Psoas muscle (tissue), 7 donors: ENCODE measurements at regions not wholly inside any gene's neighbourhood (a gene's known extent, or its start where the extent isn't known, plus 50 kb on each side); places are given as distances from the start of the nearest gene placed in this dataset.

Experiments
- ATAC-seq, 4 donors: fragments of 200-7000 bp; cut with Tn5 transposase; one replicate each; pipeline ENCODE4 v1.9.1; 2020; ENCODE audit warnings: moderate library complexity in 3 of 4, mild to moderate bottlenecking in 2 of 4
- DNase-seq, 2 donors: peaks; one replicate each; pipeline ENCODE4 v3.0.0-alpha.2; 2020
- H3K27ac ChIP-seq: fragments of 200-600 bp; one replicate; pipeline ENCODE4 v1.8.0; 2022
- H3K27me3 ChIP-seq, 3 donors: fragments of 200-600 bp in 1 of 3; one replicate each; pipeline versions ENCODE4 v1.6.1 to v1.8.0; 2013 to 2022; ENCODE audit warnings: low read length in 2 of 3, mild to moderate bottlenecking in 2 of 3, moderate library complexity in 1 of 3; ENCODE audit not compliant: insufficient read depth in 3 of 3
- H3K36me3 ChIP-seq, 2 donors: fragments of 200-600 bp in 1 of 2; one replicate each; pipeline versions ENCODE4 v1.6.1 to v1.8.0; 2013 to 2022; ENCODE audit warnings: low read depth in 1 of 2, mild to moderate bottlenecking in 1 of 2, moderate library complexity in 1 of 2; ENCODE audit not compliant: insufficient read depth in 1 of 2
- H3K4me1 ChIP-seq: fragments of 200-600 bp; one replicate; pipeline ENCODE4 v1.8.0; 2022
- H3K4me3 ChIP-seq: fragments of 200-600 bp; one replicate; pipeline ENCODE4 v1.8.0; 2022; ENCODE audit warnings: mild to moderate bottlenecking
- H3K9me3 ChIP-seq: fragments of 200-600 bp; one replicate; pipeline ENCODE4 v1.8.0; 2022
- WGBS, 3 donors: extraction: QIAGEN DNeasy Blood & Tissue Kit; methylation state at CpG; one replicate each; pipeline versions ENCODE4 v1.1.6 to v1.1.7; 2013; 5-methylcytosine and 5-hydroxymethylcytosine counted together
- intact Hi-C, 2 donors: fragments of 100-400 bp; cut with DNase I; formaldehyde crosslinking; loops; one replicate each; pipeline versions ENCODE4 v1.11.0 to v1.14.2; 2022
- TF ChIP-seq, protein P1 (sequence below): fragments of 200-600 bp; IDR thresholded peaks from one replicate; pipeline ENCODE4 v1.8.0; 2022; ENCODE audit warnings: antibody characterized with exemption
- donor health status: healthy with polysubstance abuse.
- donor health status: DM: no; HTN: no; CAD: no; lungs with moderate emphysema.
- donor health status: Bipolar disorder and iron deficiency.
- donor health status: healthy.
- donor health status: DM: yes; HTN: yes; CAD: no.
- donor health status: DM: no; HTN: no; CAD: no.
- donor health status: DM: yes; HTN: yes; CAD: no.

DNA sequence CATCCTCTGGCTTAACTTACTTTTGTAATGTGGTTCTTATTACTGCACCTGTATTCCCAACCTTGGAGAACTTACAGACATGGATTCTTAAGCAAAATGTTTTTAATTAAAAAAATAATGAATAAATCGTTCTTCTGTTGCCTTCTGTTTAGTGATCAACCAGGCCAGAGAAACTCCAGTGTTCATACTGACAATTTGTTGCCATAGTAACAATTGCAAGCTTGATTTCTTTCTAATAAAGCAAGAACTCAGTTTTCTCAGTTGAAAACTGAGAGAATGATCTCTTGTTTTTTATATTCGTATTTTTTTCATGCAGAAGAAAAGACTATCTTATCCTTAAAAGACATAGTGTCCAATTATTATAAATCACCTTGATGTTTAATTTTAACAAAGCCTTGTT lies 106.5 kb upstream of the LMNTD1 start:
- Histone ChIP-seq H3K36me3 (no peaks in the 10 kb centered on the region), H3K9me3 (no peaks in the 10 kb centered on the region), H3K4me1 (no peaks in the 10 kb centered on the region), H3K27ac (no peak overlapping the region), H3K4me3 (no peak overlapping the region), H3K27me3 (no peaks in the 10 kb centered on the region)
- TF ChIP-seq, protein P1, sequence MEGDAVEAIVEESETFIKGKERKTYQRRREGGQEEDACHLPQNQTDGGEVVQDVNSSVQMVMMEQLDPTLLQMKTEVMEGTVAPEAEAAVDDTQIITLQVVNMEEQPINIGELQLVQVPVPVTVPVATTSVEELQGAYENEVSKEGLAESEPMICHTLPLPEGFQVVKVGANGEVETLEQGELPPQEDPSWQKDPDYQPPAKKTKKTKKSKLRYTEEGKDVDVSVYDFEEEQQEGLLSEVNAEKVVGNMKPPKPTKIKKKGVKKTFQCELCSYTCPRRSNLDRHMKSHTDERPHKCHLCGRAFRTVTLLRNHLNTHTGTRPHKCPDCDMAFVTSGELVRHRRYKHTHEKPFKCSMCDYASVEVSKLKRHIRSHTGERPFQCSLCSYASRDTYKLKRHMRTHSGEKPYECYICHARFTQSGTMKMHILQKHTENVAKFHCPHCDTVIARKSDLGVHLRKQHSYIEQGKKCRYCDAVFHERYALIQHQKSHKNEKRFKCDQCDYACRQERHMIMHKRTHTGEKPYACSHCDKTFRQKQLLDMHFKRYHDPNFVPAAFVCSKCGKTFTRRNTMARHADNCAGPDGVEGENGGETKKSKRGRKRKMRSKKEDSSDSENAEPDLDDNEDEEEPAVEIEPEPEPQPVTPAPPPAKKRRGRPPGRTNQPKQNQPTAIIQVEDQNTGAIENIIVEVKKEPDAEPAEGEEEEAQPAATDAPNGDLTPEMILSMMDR = no peak
- no peak for ATAC-seq
- intact Hi-C loops = no loop called here
- no peak for DNase-seq
- WGBS, 3 donors = 40 to 65% (median 52%) methylated on average over 2 of the region's 2 CpGs

DNA sequence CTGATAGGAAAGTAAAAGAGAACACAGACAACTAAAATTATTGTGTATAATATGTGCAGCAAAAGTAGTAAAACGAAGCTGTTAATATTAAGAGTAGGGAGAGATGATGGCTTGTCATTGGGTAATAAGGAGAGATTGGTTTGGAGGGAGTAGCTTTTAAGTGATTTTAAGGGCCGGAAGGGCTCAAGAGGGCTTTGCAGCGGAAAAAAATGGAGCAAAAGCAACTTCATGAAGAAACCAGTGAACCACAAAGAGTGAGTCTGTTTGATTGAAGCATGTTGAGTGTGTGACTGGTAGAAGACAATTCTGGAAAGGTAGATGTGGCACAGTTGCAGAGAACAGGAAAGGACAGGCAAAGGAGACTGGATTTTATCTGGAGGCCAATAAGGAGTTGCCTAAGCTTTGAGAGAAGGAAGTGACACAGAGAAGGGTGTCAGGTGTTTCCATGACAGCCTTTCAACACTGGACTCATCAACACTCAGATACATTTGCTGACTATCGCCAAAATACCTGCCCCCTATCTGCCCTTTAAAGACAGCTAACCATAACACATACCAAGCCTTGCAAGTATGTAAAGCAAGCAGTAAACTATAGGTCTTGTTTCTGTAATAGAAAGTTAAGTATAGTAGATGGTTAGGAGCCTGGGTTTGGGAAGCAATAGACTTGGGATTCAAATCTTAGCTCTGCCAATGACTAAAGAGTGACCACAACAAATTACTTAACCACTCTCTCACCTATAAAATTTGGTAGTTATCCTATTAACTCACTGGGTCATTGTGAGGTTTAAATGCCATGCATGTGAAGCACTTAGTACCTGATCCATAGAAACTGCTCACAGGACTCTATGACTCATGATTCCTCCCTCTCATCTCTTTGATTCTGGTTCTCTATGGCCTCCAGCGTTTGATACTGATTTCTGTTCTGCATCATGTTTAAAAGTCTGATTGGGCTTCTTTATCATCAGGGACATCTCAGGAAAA lies 117.3 kb upstream of the LMNTD1 start:
- Histone ChIP-seq H3K4me1 (no peaks in the 10 kb centered on the region), H3K27me3 (peaks cover 0 to 8% (median 0%) of the 10 kb centered on the region in 3 donors), H3K9me3 (no peaks in the 10 kb centered on the region), H3K27ac (no peak overlapping the region), H3K36me3 (no peaks in the 10 kb centered on the region), H3K4me3 (no peak overlapping the region)
- DNase-seq (no peak), ATAC-seq (no peak)
- intact Hi-C loops = no loop called here
- 89 to 90% (median 89%) methylated on average over 5 of the region's 5 CpGs for WGBS, 3 donors
- TF ChIP-seq, protein P1 = no peak

DNA sequence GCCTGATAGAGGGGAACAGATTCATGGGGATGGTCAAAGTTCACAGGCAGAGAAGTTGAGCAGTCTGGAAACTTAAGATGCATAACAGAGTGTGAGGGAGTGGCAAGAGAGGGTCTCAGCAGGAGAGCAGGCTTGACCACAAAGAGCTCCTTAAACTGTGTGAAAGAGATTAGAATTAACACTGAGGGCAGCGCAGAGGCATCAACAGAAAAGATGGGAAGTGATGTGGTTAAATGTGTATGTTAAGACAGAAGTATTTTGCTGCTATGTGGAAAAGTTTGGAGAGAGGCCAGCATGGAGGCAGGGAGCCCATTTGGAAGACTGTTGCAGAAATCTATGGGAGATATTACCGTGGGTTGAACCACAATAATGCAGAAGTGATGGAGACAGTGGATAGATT lies 122.7 kb upstream of the LMNTD1 start:
- no peak overlapping the region for H3K27ac ChIP-seq
- TF ChIP-seq, protein P1 = no peak
- no peaks in the 10 kb centered on the region for H3K4me1 ChIP-seq
- no peaks in the 10 kb centered on the region for H3K27me3 ChIP-seq
- intact Hi-C loops = no loop called here
- no peak overlapping the region for H3K4me3 ChIP-seq
- no peaks in the 10 kb centered on the region for H3K9me3 ChIP-seq
- H3K36me3 ChIP-seq = no peaks in the 10 kb centered on the region
- ATAC-seq (no peak), DNase-seq (no peak)
- 51 to 69% (median 66%) methylated on average over 2 of the region's 2 CpGs for WGBS, 3 donors

DNA sequence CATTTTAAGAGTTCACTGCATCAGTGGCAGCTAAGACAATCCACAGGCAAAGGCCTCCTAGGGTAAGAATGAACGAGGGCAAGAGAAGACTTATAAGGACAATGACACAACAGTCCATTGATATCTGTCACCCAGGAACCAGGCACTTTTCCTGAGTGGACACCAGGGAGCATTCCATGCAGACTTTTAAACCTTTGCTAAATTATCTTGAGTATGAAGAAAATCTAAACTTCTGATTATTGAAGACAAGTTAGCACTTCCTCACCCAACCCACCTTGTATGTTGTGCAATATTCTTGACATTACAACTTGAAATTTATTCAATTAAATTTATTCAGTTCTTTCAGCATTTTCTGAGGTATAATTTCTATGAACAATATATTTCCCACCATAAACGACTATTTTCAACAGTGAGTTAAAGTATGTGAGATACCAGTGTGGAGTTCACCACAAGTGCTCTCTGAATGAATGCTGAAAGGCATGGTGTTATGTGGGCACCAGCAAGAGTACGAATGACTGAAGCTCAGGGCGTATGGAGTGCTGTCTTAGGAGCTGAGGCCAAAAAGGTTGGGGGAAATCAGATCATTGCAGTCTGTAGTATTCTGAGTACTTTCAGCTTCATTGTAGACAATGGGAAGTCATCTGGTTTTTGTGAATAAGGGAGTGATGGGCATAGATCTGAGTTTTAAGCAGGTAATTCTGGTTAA lies 124.3 kb upstream of the LMNTD1 start:
- no peaks in the 10 kb centered on the region for H3K9me3 ChIP-seq
- TF ChIP-seq, protein P1 = no peak
- WGBS, 3 donors = 69 to 72% (median 70%) methylated on average over 4 of the region's 4 CpGs
- intact Hi-C loops = no loop called here
- H3K36me3 ChIP-seq = no peaks in the 10 kb centered on the region
- H3K4me3 ChIP-seq = no peak overlapping the region
- ATAC-seq (no peak), DNase-seq (no peak)
- H3K4me1 ChIP-seq = no peaks in the 10 kb centered on the region
- no peak overlapping the region for H3K27ac ChIP-seq
- no peaks in the 10 kb centered on the region for H3K27me3 ChIP-seq
